NCI-H2171 treated with DMSO at 0.1 percent for 48 hours (cell line): ENCODE measurements at regions not wholly inside any gene's neighbourhood (a gene's known extent, or its start where the extent isn't known, plus 50 kb on each side); places are given as distances from the start of the nearest gene placed in this dataset.

Experiments
- DNase-seq: peaks from one replicate; lab custom pipeline; 2025; lab: John Stamatoyannopoulos, UW

DNA sequence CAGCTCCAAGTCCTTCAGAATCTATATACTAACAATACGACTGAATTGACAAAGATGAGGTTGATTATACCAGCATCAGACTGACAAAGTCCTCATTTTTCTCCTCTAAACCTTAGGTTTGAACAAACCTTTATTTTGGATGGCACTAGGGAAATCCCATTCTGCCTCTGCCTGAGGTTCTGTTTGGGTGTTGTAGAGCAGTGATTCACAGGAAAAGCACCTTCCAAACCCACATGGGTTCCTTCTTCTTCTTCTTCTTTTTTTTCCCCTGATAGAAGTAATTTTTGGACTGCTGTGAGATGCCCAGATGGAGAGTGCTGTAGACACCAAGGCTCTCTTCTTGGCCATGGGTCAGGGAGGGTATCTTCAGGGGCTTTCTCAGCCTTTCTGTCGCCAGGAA lies 164.9 kb upstream of the PAPPA start:
- DNase-seq: no peak

DNA sequence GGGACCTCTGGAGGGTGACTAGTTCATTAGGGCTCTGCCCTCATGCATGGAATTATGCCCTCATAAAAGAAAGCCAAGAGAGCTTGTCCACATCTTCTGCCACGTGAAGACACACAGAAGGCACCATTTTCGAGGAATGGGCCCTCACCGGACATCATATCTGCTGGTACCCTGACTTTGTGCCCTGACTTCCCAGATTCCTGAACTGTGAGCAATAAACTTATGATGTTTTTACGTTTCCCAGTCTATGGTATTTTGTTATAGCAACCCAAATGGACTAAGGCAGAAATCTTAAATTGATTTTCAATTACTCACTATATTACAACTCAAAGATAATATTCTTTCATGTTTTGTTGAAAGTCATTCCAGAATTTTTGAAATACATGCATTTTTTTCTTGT lies 163.8 kb upstream of the PAPPA start:
- DNase-seq: no peak

DNA sequence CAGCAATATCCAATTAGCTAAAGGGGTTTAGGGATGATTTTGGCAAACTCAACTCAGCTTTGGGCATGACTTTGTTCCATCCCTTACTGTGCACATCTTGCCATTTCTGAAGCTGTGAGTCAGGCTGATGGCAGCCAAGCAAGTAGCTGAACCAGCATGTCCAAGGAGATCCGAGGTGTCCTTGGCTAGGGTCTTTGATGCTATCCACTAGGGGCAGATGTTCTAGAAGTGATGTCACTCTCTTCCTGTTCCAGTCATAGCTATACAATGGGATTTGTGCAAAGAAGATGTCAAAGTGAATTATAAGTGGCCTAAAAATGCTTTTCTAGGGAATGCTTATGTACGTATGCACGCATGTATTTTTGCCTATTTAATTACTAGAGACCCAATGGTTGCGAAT lies 160.8 kb upstream of the PAPPA start:
- DNase-seq: no peak

DNA sequence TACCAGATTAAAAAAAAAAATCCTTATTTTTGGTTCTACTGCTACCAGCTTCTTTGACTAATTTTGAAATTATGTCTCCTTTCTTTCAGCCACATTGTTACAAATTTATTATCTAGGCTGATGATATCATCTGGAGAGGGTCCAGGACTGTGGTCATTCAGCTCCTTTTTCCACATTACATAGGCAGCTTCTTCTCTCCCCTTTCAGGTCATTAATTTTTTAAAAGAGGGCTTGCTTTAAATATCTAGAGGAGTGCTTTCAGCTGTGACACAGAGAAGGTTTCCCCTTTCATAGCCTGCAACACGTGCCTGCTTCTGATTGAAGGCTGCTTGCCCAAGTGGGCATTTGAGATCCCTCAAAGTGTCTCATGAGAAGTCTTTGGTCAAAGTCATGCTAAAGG lies 155.7 kb upstream of the PAPPA start:
- DNase-seq: no peak

- no peak for DNase-seq
Observed at GRCh38 chr9:115998666-115999065, 154.9 kb upstream of the PAPPA start.

DNA sequence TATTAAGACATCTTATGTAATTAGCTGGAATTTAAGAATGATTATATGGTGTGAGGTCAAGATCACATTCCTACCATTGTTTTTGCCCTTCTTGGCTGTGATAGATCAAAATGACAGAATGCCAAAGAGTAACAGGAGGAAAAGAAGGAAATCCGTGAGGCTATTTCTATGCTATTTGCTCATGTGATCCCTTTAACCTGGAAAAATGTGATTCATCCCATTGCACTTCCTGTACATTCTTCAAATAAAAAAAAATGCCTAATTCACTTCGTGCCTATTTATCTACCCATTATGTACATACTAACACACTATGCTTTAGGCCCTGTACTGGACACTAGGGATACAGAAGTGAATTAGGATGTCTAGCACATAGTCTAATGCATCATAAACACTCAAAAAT lies 154.1 kb upstream of the PAPPA start:
- no peak for DNase-seq

DNA sequence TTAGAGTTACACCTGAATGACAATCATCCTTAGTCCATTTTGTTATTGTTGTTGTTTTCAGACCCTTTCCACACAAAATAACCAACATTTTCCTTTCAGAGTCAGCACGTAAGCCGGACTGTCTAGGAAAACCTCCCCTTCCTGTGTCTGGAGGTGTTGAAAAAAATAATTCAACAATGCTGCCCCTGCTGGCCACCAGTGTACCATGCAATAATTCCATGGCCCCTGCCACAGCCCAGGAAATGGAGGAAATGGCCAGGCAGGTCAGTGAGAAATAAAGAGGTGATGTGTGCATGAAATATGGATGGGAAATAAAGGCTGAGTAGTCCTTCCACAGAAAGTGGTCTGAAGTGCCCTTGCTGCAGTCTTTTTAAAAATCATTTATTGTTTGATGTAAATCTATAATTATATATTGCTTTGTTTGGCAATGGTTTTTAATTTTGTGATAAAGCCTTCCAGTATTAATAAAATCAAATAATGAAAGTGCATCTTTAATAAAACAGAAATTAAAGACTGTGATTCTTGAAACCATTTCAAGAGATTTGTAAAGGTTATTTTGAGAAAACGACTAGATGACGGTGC lies 152.8 kb upstream of the PAPPA start:
- peak; percentile 3 for DNase-seq

GRCh38 chr9:116002181-116002580 lies 151.4 kb upstream of the PAPPA start:
- no peak for DNase-seq

- no peak for DNase-seq
Observed at GRCh38 chr9:116002624-116003023, 151.0 kb upstream of the PAPPA start.

DNA sequence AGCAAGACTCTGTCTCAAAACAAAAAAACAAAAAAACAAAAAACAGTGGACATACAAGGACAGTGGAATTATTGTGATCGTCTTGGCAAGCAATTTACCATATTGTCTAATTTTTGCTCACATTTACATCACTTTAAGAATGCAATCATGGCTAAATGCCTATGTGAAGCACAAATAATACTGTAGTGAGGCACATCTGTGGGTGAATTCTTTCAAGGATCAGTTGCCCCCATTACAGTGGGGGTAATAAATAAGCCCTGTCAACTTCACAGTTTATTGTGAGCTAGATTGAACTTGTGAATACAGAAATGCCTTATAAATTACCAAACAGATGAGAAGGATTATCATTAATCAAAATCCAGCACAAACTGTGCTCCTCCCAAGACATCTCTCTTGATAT lies 150.2 kb upstream of the PAPPA start:
- no peak for DNase-seq

DNA sequence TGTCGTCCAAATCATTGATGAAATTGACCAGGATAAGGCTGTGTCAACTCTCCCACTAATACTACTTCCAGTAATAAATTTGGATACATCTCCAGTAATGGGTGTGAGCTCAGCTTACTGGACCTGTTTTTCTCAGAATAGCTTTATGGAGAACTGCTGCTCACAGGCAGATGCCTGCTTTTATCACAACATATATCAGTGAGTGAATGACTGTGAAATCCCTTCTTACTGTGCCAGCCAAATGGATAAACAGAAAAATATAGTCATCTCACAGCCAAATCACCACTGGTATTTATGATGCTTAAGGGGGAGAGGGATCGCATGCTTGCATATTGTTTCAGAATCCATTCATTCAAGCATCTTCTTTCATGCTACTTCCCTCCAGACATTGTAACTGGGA lies 148.4 kb upstream of the PAPPA start:
- DNase-seq: no peak

- no peak for DNase-seq
Observed at GRCh38 chr9:116007824-116008223, 145.8 kb upstream of the PAPPA start.

GRCh38 chr9:116008278-116008677 lies 145.3 kb upstream of the PAPPA start:
- no peak for DNase-seq

- no peak for DNase-seq
Observed at GRCh38 chr9:116009420-116009819, 144.2 kb upstream of the PAPPA start.

GRCh38 chr9:116015855-116016254 lies 137.7 kb upstream of the PAPPA start:
- no peak for DNase-seq

DNA sequence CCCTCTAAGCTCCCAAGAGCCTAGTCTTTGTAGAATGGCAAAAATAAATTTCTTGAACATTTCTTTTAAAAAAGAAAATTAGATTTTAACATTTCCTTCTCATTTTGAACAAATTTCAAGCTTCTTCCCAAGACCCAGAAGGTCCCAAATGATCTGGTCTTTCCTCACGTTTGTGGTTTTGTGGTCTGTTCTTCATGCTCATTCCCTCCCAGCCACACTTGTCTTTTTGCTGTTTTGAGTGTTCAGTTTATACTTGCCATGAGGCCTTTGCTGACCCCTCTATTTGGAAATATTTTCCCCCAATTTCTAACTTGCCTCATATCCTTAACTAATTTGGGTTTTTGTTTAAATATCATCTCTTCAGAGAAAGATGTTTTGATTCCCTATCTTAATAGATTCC lies 133.4 kb upstream of the PAPPA start:
- no peak for DNase-seq

DNA sequence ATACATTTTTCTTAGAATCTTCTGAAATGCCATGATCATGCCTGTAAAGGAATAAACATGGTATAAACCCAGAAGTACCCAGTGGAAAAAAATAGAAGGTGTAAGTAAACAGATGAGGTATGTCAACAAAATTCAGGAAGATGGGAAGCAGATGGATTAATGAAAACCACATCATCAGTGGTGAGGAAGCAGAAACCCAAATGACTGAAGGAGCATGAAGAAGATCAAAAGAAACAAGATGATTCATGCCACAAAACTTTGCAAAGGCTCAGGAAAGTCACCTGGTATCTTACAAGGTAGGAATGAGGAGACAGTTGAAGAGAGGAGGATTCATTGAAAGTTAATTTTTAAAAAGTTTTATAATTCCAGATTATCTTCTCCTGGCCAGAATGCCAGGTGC lies 132.8 kb upstream of the PAPPA start:
- no peak for DNase-seq

DNA sequence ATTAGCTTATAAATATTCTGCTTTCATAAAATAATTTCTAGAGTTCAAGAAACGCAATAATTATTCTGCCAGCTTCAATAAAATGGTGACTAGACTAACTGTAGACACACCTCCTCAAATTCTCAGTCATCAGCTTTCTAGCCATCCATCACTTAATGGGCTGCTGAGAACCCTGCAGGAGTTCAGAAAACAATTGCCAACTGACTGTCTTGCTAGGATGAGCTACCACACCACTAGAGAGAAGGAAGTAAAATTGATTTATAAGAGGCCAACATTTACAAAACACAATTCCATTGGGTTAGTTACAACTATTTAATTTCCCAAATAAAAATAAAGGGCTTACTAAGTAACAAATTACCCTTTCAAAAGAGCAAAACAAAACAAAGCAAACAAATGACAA lies 126.5 kb upstream of the PAPPA start:
- no peak for DNase-seq

DNA sequence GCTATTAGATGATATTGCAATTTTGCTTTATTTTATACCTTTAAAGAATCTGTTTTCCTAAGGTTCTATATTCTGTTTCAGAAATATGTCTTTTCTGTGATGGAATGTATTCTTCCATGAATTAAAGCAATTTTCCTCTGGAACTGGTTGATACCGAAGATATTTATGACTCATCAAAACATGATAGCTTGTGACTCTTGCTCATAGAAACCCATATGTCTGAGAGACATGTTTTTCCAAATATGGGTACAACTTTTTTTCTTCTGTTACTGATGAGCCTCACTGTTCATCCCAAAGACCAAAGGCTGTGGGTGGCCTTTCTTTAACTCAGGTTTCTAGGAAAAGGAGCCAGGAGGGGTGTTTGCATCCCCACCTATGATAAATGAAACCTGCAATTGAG lies 126.1 kb upstream of the PAPPA start:
- peak; percentile 3 for DNase-seq

GRCh38 chr9:116027951-116028350 lies 125.6 kb upstream of the PAPPA start:
- DNase-seq: no peak

- DNase-seq: no peak
Observed at GRCh38 chr9:116030517-116030916, 123.1 kb upstream of the PAPPA start.

DNA sequence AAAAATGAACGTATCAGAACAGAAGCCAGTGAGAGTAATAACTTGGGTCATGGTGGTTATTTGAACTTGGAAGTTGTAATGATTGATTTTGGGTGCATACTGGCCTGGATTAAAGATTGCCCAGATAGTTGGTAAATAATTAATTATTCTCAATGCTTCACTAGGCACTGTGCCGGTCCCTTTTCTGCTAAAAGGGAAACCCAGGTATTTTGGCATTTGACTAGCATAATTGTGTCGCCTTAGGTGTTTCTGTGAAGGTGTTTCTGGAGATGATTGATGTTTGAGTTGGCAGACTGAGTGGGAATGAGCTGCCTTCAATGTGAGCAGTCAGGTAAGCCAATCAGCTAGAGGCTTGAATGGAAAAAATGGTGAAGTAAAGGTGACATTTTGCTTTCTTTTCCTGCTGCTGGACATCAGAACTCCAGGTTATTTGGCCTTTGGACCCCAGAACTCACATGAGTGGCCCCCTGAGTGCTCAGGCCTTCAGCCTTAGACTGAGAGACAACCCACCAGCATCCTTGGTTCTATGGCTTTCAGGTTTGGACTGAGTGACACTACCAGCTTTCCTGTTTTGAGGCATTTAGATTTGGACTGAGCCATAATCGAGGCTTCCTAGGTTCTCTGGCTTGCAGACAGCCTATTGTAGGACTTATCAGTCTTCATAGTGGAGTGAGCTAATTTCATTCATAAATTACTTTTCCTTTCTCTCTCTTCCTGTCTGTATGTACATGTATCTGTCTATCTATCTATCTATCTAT lies 120.7 kb upstream of the PAPPA start:
- DNase-seq: no peak

GRCh38 chr9:116039312-116039711 lies 114.3 kb upstream of the PAPPA start:
- no peak for DNase-seq

GRCh38 chr9:116039893-116040292 lies 113.7 kb upstream of the PAPPA start:
- no peak for DNase-seq
